ENCODE measurements at regions not wholly inside any gene's neighbourhood (a gene's known extent, or its start where the extent isn't known, plus 50 kb on each side); places are given as distances from the start of the nearest gene placed in this dataset.

- TF ChIP-seq CTCF (IDR thresholded peaks at IDR 0.05): no peak
- no peak overlapping the region for H3K4me3 ChIP-seq
- no peak for ATAC-seq
- 43 to 59% (median 58%) methylated on average over 4 of the region's 4 CpGs for WGBS, 3 donors
- intact Hi-C loops (cut with DNase I): no loop called here
- no peaks in the 10 kb centered on the region for H3K9me3 ChIP-seq
- peaks cover 0 to 20% (median 2%) of the 10 kb centered on the region in 3 donors for H3K27me3 ChIP-seq (ENCODE audit: insufficient read depth in 3 of 3, low read length in 2 of 3)
- H3K36me3 ChIP-seq (ENCODE audit: insufficient read depth in 1 of 2, low read depth in 1 of 2): no peaks in the 10 kb centered on the region
- DNase-seq: no peak
- H3K4me1 ChIP-seq: no peaks in the 10 kb centered on the region
- H3K27ac ChIP-seq: no peak overlapping the region
These were observed 60.2 kb upstream of the HMGXB4 start for GRCh38 chr22:35197071-35197470.

- H3K36me3 ChIP-seq (ENCODE audit: insufficient read depth in 1 of 2, low read depth in 1 of 2): no peaks in the 10 kb centered on the region
- H3K9me3 ChIP-seq: no peaks in the 10 kb centered on the region
- DNase-seq (no peak), ATAC-seq (no peak)
- H3K4me1 ChIP-seq: no peaks in the 10 kb centered on the region
- H3K4me3 ChIP-seq: no peak overlapping the region
- peaks cover 0 to 20% (median 2%) of the 10 kb centered on the region in 3 donors for H3K27me3 ChIP-seq (ENCODE audit: insufficient read depth in 3 of 3, low read length in 2 of 3)
- TF ChIP-seq CTCF (IDR thresholded peaks at IDR 0.05): no peak
- WGBS, 3 donors: 41 to 50% (median 47%) methylated on average over 3 of the region's 3 CpGs
- no peak overlapping the region for H3K27ac ChIP-seq
- intact Hi-C loops (cut with DNase I): no loop called here
These were observed 59.4 kb upstream of the HMGXB4 start for GRCh38 chr22:35197886-35198285.

GRCh38 chr22:35198738-35199137, 58.6 kb upstream of the HMGXB4 start:
- WGBS, 3 donors: 71 to 77% (median 71%) methylated on average over 4 of the region's 4 CpGs
- Histone ChIP-seq H3K4me3 (no peak overlapping the region), H3K36me3 (ENCODE audit: insufficient read depth in 1 of 2, low read depth in 1 of 2) (no peaks in the 10 kb centered on the region), H3K4me1 (no peaks in the 10 kb centered on the region), H3K9me3 (no peaks in the 10 kb centered on the region), H3K27me3 (ENCODE audit: insufficient read depth in 3 of 3, low read length in 2 of 3) (peaks cover 0 to 20% (median 2%) of the 10 kb centered on the region in 3 donors), H3K27ac (no peak overlapping the region)
- DNase-seq (no peak), ATAC-seq (no peak)
- intact Hi-C loops (cut with DNase I): no loop called here
- no peak for TF ChIP-seq CTCF (IDR thresholded peaks at IDR 0.05)

- Histone ChIP-seq H3K4me3 (no peak overlapping the region), H3K27me3 (ENCODE audit: insufficient read depth in 3 of 3, low read length in 2 of 3) (peaks cover 0 to 26% (median 2%) of the 10 kb centered on the region in 3 donors), H3K4me1 (no peaks in the 10 kb centered on the region), H3K9me3 (no peaks in the 10 kb centered on the region), H3K27ac (no peak overlapping the region), H3K36me3 (ENCODE audit: insufficient read depth in 1 of 2, low read depth in 1 of 2) (no peaks in the 10 kb centered on the region)
- intact Hi-C loops (cut with DNase I): no loop called here
- ATAC-seq: no peak
- no peak for DNase-seq
- TF ChIP-seq CTCF (IDR thresholded peaks at IDR 0.05): no peak
These were observed 54.9 kb upstream of the HMGXB4 start for GRCh38 chr22:35202376-35202775.

GRCh38 chr22:35203583-35203982, 53.7 kb upstream of the HMGXB4 start:
- H3K27me3 ChIP-seq (ENCODE audit: insufficient read depth in 3 of 3, low read length in 2 of 3): peaks cover 0 to 23% (median 0%) of the 10 kb centered on the region in 3 donors
- no peak overlapping the region for H3K27ac ChIP-seq
- no peak for DNase-seq
- no peaks in the 10 kb centered on the region for H3K9me3 ChIP-seq
- TF ChIP-seq CTCF (IDR thresholded peaks at IDR 0.05): no peak
- H3K4me1 ChIP-seq: no peaks in the 10 kb centered on the region
- intact Hi-C loops (cut with DNase I): no loop called here
- ATAC-seq: no peak
- no peaks in the 10 kb centered on the region for H3K36me3 ChIP-seq (ENCODE audit: insufficient read depth in 1 of 2, low read depth in 1 of 2)
- WGBS, 3 donors: 70 to 92% (median 85%) methylated on average over 2 of the region's 2 CpGs
- no peak overlapping the region for H3K4me3 ChIP-seq
